ENCODE measurements at regions not wholly inside any gene's neighbourhood (a gene's known extent, or its start where the extent isn't known, plus 50 kb on each side); places are given as distances from the start of the nearest gene placed in this dataset.

DNA sequence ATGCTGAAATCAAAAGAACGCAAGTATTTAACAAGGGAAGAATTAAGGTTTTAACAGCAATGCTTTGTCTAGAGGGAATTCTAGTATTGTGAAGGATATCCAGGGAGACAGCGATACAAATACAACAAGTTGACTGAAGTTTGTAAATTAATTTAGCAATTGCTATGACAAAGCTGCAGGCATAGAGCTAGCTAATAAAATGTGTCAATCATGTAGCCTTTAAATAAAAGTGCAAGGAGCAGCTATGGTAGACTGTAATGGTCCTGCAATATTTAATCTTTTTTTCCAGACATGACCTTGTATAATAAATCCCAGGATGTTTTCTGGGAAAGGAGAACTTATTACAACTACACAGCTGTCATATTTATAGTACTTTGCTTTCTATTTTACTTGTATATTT lies 779.3 kb downstream of the SLITRK5 start:
- TF ChIP-seq, protein P1, sequence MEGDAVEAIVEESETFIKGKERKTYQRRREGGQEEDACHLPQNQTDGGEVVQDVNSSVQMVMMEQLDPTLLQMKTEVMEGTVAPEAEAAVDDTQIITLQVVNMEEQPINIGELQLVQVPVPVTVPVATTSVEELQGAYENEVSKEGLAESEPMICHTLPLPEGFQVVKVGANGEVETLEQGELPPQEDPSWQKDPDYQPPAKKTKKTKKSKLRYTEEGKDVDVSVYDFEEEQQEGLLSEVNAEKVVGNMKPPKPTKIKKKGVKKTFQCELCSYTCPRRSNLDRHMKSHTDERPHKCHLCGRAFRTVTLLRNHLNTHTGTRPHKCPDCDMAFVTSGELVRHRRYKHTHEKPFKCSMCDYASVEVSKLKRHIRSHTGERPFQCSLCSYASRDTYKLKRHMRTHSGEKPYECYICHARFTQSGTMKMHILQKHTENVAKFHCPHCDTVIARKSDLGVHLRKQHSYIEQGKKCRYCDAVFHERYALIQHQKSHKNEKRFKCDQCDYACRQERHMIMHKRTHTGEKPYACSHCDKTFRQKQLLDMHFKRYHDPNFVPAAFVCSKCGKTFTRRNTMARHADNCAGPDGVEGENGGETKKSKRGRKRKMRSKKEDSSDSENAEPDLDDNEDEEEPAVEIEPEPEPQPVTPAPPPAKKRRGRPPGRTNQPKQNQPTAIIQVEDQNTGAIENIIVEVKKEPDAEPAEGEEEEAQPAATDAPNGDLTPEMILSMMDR (IDR thresholded peaks at IDR 0.05) = no peak
- TF ChIP-seq POLR2A (IDR thresholded peaks at IDR 0.05) (no peak), EP300 (IDR thresholded peaks at IDR 0.05; ENCODE audit: low read depth) (no peak)
